Neutrophil (primary cell): ENCODE measurements at regions not wholly inside any gene's neighbourhood (a gene's known extent, or its start where the extent isn't known, plus 50 kb on each side); places are given as distances from the start of the nearest gene placed in this dataset.

Experiments used
- H3K27ac ChIP-seq: fragments of 200-600 bp; sonication (generic); 2 replicates; pipeline ENCODE4 v1.5.1; 2016; ENCODE audit warnings: mild to moderate bottlenecking, moderate library complexity
- H3K27me3 ChIP-seq: fragments of 200-600 bp; sonication (generic); 2 replicates; pipeline ENCODE4 v1.6.0; 2016; ENCODE audit warnings: mild to moderate bottlenecking
- H3K36me3 ChIP-seq: fragments of 200-600 bp; sonication (generic); 2 replicates; pipeline ENCODE4 v1.5.1; 2017
- H3K4me1 ChIP-seq, 2 experiments: fragments of 200-600 bp in 1 of 2; sonication (generic) in 1 of 2; 1 replicate in 1 of 2; 2 replicates in 1 of 2; pipeline versions ENCODE4 v1.5.1 to v1.6.1; 2013 to 2016; ENCODE audit warnings: low read depth in 1 of 2, low read length in 1 of 2, mild to moderate bottlenecking in 1 of 2, moderate library complexity in 1 of 2; ENCODE audit not compliant: control insufficient read depth in 1 of 2, insufficient read depth in 1 of 2
- H3K4me3 ChIP-seq, 2 experiments: fragments of 200-600 bp in 1 of 2; sonication (generic) in 1 of 2; 1 replicate in 1 of 2; 2 replicates in 1 of 2; pipeline ENCODE4 v1.5.1; 2013 to 2016; ENCODE audit warnings: low read depth in 1 of 2, low read length in 1 of 2, mild to moderate bottlenecking in 1 of 2, moderate library complexity in 1 of 2
- H3K9me3 ChIP-seq: fragments of 200-600 bp; sonication (generic); 2 replicates; pipeline ENCODE4 v1.5.1; 2016
- CTCF ChIP-seq: fragments of 200-600 bp; sonication (generic); IDR thresholded peaks from 2 replicates; pipeline ENCODE4 v1.5.1; 2016; ENCODE audit warnings: antibody characterized with exemption

- H3K27ac ChIP-seq = no peak overlapping the region
These were observed 140.8 kb upstream of the PZP start for GRCh38 chr12:9348906-9349518.

GRCh38 chr12:9347328-9348127 is 139.3 kb upstream of the PZP start:
- Histone ChIP-seq H3K27me3 (no peaks in the 10 kb centered on the region), H3K4me1 (peaks cover 5% of the 10 kb centered on the region in 2 experiments), H3K4me3 (no peak overlapping the region), H3K9me3 (no peaks in the 10 kb centered on the region), H3K27ac (no peak overlapping the region), H3K36me3 (no peaks in the 10 kb centered on the region)
- TF ChIP-seq CTCF = no peak

More at GRCh38 chr12:9348906-9349518, 140.8 kb upstream of the PZP start:
- H3K27me3 ChIP-seq = no peaks in the 10 kb centered on the region
- H3K9me3 ChIP-seq = peaks cover 4% of the 10 kb centered on the region
- no peak overlapping the region for H3K4me3 ChIP-seq
- H3K4me1 ChIP-seq = peaks cover 5% of the 10 kb centered on the region in 2 experiments
- no peaks in the 10 kb centered on the region for H3K36me3 ChIP-seq
- no peak for TF ChIP-seq CTCF

- H3K36me3 ChIP-seq = no peaks in the 10 kb centered on the region
These were observed 138.7 kb upstream of the PZP start for GRCh38 chr12:9346866-9347327.

DNA sequence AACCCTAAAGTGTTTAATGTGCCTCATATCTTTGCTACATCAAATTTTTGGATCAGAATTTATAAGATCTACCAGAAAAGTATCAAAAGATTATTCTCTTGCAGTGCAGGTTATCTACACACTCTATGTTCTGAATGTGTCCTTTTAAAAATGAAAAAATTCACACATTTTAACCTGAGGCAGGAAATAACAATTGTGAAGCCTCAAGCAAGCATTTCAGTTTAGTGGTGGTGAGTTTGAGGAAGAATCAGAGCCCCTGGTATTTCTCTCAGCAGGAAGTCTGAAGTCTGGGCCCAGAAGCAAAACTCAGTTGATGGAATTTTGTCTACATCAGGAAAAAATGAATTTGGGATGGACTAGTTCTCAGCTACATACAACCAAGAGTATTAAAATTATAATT is 137.0 kb upstream of the PZP start:
- Histone ChIP-seq H3K36me3 (no peaks in the 10 kb centered on the region), H3K27ac (no peak overlapping the region), H3K4me3 (no peak overlapping the region), H3K27me3 (no peaks in the 10 kb centered on the region), H3K9me3 (no peaks in the 10 kb centered on the region), H3K4me1 (peaks cover 0 to 5% of the 10 kb centered on the region in 2 experiments)
- no peak for TF ChIP-seq CTCF

More at GRCh38 chr12:9346866-9347327, 138.7 kb upstream of the PZP start:
- peaks cover 5% of the 10 kb centered on the region in 2 experiments for H3K4me1 ChIP-seq
- H3K4me3 ChIP-seq = no peak overlapping the region
- no peaks in the 10 kb centered on the region for H3K9me3 ChIP-seq
- H3K27ac ChIP-seq = no peak overlapping the region
- no peaks in the 10 kb centered on the region for H3K27me3 ChIP-seq
- TF ChIP-seq CTCF = no peak

DNA sequence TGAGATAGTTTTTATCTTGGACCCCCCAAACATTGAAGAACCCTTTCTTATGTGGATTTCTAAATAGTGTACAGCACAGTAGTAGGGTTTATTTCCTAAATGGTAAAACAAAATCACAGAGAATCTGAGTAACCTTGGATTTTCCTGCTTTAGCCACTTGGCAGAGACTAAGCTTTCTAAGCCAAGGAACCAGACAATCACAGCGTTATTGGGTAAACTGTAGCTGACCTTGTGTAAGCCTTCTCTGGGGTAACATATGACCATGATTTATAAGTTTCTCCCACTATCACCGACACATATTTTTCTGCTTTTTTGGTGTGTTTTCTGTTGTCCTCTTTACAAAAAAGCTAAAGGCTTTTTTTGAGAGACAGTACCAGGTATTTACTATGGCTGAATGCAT is 136.3 kb upstream of the PZP start:
- H3K27ac ChIP-seq = no peak overlapping the region
- H3K36me3 ChIP-seq = no peaks in the 10 kb centered on the region
- no peak for TF ChIP-seq CTCF
- no peaks in the 10 kb centered on the region for H3K27me3 ChIP-seq
- no peaks in the 10 kb centered on the region for H3K9me3 ChIP-seq
- H3K4me3 ChIP-seq = no peak overlapping the region
- H3K4me1 ChIP-seq = peaks cover 0 to 5% of the 10 kb centered on the region in 2 experiments
